OCI-LY3 (cell line): ENCODE measurements at regions not wholly inside any gene's neighbourhood (a gene's known extent, or its start where the extent isn't known, plus 50 kb on each side); places are given as distances from the start of the nearest gene placed in this dataset.
"Not testable (repeated sequence)": the region's sequence is repeated elsewhere in the genome, so short reads cannot be mapped to it uniquely, and the experiment has no call there.

Experiments used
- H2AFZ ChIP-seq: fragments of 200-600, 300-600 bp; shearing (Covaris generic); 2 replicates; pipeline ENCODE4 v1.6.0; 2014; ENCODE audit warnings: antibody characterized with exemption, low read depth, low read length
- H3K27ac ChIP-seq: fragments of 200-600, 300-600 bp; sonication (generic); 2 replicates; pipeline ENCODE4 v1.5.1; 2014; ENCODE audit warnings: mild to moderate bottlenecking, low read length, moderate library complexity, mixed read lengths
- H3K27me3 ChIP-seq: fragments of 200-600, 300-600 bp; sonication (generic); 2 replicates; pipeline ENCODE4 v1.6.1; 2014; ENCODE audit warnings: low read depth, low read length, mixed read lengths
- H3K36me3 ChIP-seq: fragments of 200-600, 300-600 bp; sonication (generic); replicated peaks from 2 replicates; pipeline ENCODE3; 2014; ENCODE audit warnings: low read depth, low read length, mixed read lengths
- H3K4me1 ChIP-seq: fragments of 300-600, 200-600 bp; sonication (generic); 2 replicates; pipeline ENCODE4 v1.6.1; 2014; ENCODE audit warnings: low read length, mixed read lengths
- H3K4me2 ChIP-seq: fragments of 200-600, 300-600 bp; sonication (generic); 2 replicates; pipeline ENCODE4 v1.6.1; 2014; ENCODE audit warnings: low read length, mixed read lengths
- H3K4me3 ChIP-seq: fragments of 300-600, 200-600 bp; sonication (generic); 2 replicates; pipeline ENCODE4 v1.5.1; 2014; ENCODE audit warnings: antibody characterized with exemption, mild to moderate bottlenecking, low read length, moderate library complexity
- H3K79me2 ChIP-seq: fragments of 300-600, 200-600 bp; shearing (Covaris generic); 2 replicates; pipeline ENCODE4 v1.6.1; 2014; ENCODE audit warnings: mild to moderate bottlenecking, low read length, mixed read lengths
- H3K9ac ChIP-seq: fragments of 300-600, 200-600 bp; shearing (Covaris generic); 2 replicates; pipeline ENCODE4 v1.6.0; 2014; ENCODE audit warnings: mild to moderate bottlenecking, low read length, moderate library complexity
- H3K9me3 ChIP-seq: fragments of 200-600, 300-600 bp; shearing (Covaris generic); 2 replicates; pipeline ENCODE4 v1.6.1; 2014; ENCODE audit warnings: low read length, mixed read lengths; ENCODE audit not compliant: insufficient read depth
- H4K20me1 ChIP-seq: fragments of 200-600, 300-600 bp; sonication (generic); 2 replicates; pipeline ENCODE4 v1.6.1; 2016; ENCODE audit warnings: low read length, mixed read lengths; ENCODE audit not compliant: insufficient read depth
- CTCF ChIP-seq: fragments of 200-600, 300-600 bp; sonication (generic); IDR thresholded peaks from 2 replicates; pipeline ENCODE4 v1.5.1; 2014; ENCODE audit warnings: antibody characterized with exemption, low read length, low read depth
- EZH2phosphoT487 ChIP-seq: fragments of 200-600 bp; shearing (Covaris generic); IDR thresholded peaks from 2 replicates; pipeline ENCODE4 v1.6.1; 2018; ENCODE audit warnings: antibody characterized with exemption, mixed run types, low read depth

GRCh38 chr3:107464037-107464436 lies 58.7 kb upstream of the BBX start:
- H2AFZ ChIP-seq: no peak overlapping the region
- TF ChIP-seq CTCF: no peak
- no peak for TF ChIP-seq EZH2phosphoT487
- H3K4me3 ChIP-seq: no peak overlapping the region
- H3K27me3 ChIP-seq: no peaks in the 10 kb centered on the region
- no peaks in the 10 kb centered on the region for H3K79me2 ChIP-seq
- no peak overlapping the region for H3K9ac ChIP-seq
- no peaks in the 10 kb centered on the region for H3K9me3 ChIP-seq
- H4K20me1 ChIP-seq: no peaks in the 10 kb centered on the region
- H3K36me3 ChIP-seq: no peaks in the 10 kb centered on the region
- no peak overlapping the region for H3K27ac ChIP-seq
- H3K4me1 ChIP-seq: peaks cover 16% of the 10 kb centered on the region
- H3K4me2 ChIP-seq: no peak overlapping the region

GRCh38 chr3:107465064-107465631 lies 57.6 kb upstream of the BBX start:
- H3K4me1 ChIP-seq: peaks cover 16% of the 10 kb centered on the region
- peak overlapping the region; percentile 29 for H3K4me2 ChIP-seq
- H3K79me2 ChIP-seq: no peaks in the 10 kb centered on the region
- no peak overlapping the region for H2AFZ ChIP-seq
- no peaks in the 10 kb centered on the region for H3K9me3 ChIP-seq
- H3K36me3 ChIP-seq: no peaks in the 10 kb centered on the region
- no peaks in the 10 kb centered on the region for H3K27me3 ChIP-seq
- no peaks in the 10 kb centered on the region for H4K20me1 ChIP-seq
- H3K27ac ChIP-seq: no peak overlapping the region
- TF ChIP-seq EZH2phosphoT487 (no peak), CTCF (no peak)
- no peak overlapping the region for H3K4me3 ChIP-seq
- H3K9ac ChIP-seq: no peak overlapping the region

- H3K36me3 ChIP-seq: no peaks in the 10 kb centered on the region
- TF ChIP-seq CTCF (no peak), EZH2phosphoT487 (no peak)
- H3K4me3 ChIP-seq: no peak overlapping the region
- H3K79me2 ChIP-seq: no peaks in the 10 kb centered on the region
- H3K9me3 ChIP-seq: no peaks in the 10 kb centered on the region
- no peaks in the 10 kb centered on the region for H3K27me3 ChIP-seq
- no peaks in the 10 kb centered on the region for H4K20me1 ChIP-seq
- no peak overlapping the region for H3K9ac ChIP-seq
- no peak overlapping the region for H3K27ac ChIP-seq
- H3K4me2 ChIP-seq: no peak overlapping the region
- no peak overlapping the region; the same call in 1 of the 2 replicates for H2AFZ ChIP-seq
- H3K4me1 ChIP-seq: peaks cover 16% of the 10 kb centered on the region
Observed at GRCh38 chr3:107468782-107469181, 54.0 kb upstream of the BBX start.

- not testable (repeated sequence) for H4K20me1 ChIP-seq, H3K4me3 ChIP-seq, H3K27ac ChIP-seq, H3K4me1 ChIP-seq, H3K27me3 ChIP-seq, H3K9ac ChIP-seq, H3K36me3 ChIP-seq, H3K79me2 ChIP-seq, H3K9me3 ChIP-seq, H2AFZ ChIP-seq
- peak overlapping the region; percentile 26 for H3K4me2 ChIP-seq
Observed at GRCh38 chr3:107470496-107470895, 52.3 kb upstream of the BBX start.
